Dermis microvascular lymphatic vessel endothelial cell (primary cell): ENCODE measurements at regions not wholly inside any gene's neighbourhood (a gene's known extent, or its start where the extent isn't known, plus 50 kb on each side); places are given as distances from the start of the nearest gene placed in this dataset.
"Not testable (repeated sequence)": the region's sequence is repeated elsewhere in the genome, so short reads cannot be mapped to it uniquely, and the experiment has no call there.

Source experiments
- DNase-seq, 2 donors: peaks; one replicate each; pipeline versions ENCODE4 v3.0.0 to v3.0.0-alpha.2; 2010; ENCODE audit warnings: low read depth in 2 of 2

DNA sequence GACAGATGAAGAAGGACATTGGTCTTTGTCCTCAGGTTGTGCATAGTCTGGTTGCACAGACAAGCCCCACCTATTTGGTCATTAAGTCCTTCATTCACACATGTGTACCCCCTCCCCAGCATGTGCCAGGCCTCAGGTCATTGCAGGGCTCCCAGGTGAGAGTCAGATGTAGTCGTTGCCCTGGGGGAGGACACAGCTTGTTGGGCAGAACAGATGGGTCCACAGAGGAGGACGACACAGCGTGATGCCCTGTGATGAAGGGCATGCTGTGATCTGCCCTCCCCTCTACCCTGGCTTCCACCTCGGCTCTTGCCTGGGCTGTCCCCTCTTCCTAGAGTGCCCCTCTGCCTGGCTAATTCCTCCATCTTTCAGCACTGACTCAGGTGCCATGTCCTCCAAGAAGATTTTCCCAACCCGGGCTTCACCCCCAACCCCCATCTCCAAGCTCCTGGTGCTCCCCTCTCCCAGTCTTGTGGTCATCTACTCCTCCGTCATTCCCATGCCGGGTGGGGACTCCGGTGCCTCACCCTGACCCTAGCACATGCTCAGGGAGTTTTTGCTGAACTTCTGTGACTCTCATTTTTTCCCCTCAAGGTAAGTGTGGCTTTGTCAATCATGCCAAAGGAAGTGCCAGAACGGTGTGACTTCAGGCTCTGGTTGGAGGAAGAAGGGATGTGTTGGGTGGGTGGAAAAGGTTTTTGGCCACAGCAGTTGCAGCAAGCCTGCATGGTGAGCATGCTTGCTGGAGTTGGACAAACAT, 220.5 kb downstream of the FOXD2 start:
- DNase-seq = no peak

DNA sequence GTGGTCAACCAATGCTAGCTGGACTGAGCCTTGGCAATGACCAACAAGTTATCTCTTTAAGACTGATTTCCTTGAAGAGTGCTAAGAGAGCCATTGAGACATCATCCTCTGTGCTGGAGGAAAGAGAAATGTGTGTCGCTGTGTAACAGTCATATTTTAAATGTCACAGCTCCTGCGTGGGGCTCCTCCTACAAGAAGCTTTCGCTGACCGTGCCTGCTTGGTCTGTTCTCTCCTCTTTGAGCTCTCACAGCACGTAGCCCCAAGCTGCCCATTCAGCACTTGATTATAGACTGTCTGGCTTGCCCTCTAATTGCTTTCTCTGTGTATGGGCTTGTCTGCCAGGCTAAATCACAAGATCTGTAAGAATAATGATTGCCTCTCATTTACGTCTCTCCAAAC, 221.3 kb downstream of the FOXD2 start:
- DNase-seq = no peak

GRCh38 chr1:47660622-47661021, 222.8 kb downstream of the FOXD2 start:
- no peak for DNase-seq

- no peak for DNase-seq
Observed at GRCh38 chr1:47661040-47661439, 223.2 kb downstream of the FOXD2 start.

GRCh38 chr1:47662068-47662467, 224.2 kb downstream of the FOXD2 start:
- DNase-seq = no peak

- DNase-seq = no peak
Observed at GRCh38 chr1:47663286-47663685, 225.4 kb downstream of the FOXD2 start.

DNA sequence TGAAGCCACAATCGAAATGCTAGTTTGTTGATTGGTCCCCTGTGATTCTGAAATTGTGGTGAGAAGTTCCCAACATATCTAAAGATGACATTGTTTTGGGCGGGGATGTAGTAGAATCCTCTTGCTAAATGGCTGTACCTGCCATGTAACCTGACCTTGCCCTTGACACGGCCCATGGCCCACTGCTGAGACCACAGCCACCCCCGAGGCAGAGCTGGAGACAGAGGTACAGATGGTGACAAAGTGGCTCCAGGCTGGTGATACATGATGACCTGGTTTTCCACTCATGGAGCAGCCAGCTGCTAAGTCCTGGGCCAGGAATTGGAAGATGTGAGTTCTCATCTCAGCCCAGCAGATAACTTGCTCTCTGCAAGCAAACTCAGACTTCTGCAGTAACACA, 226.5 kb downstream of the FOXD2 start:
- no peak for DNase-seq

- DNase-seq = not testable (repeated sequence)
Observed at GRCh38 chr1:47664896-47665295, 227.1 kb downstream of the FOXD2 start.

- no peak for DNase-seq
Observed at GRCh38 chr1:47669081-47669585, 231.3 kb downstream of the FOXD2 start.

GRCh38 chr1:47672622-47673021, 234.8 kb downstream of the FOXD2 start:
- DNase-seq = no peak

GRCh38 chr1:47674189-47674588, 236.3 kb downstream of the FOXD2 start:
- no peak for DNase-seq

- DNase-seq = no peak
Observed at GRCh38 chr1:47675047-47675675, 237.3 kb downstream of the FOXD2 start.

DNA sequence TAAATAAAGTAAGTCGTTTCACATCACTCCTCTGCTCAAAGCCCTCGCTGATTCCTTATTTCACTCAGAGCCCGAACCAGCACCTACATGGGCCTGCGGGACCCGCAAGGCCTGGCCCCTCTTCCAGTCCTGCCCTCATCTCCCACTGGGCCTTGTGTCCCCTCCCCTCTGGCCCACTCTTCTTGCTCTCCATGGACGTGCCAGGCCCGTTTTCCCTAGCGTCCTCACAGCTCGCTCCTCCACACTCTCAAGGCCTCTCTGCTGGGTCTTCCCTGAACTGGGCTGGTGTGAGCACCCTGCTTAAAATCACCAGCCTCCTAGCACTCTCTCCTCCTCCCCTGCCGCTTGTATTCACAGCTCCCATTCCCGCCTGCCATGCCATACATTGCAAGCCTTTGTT, 237.9 kb downstream of the FOXD2 start:
- DNase-seq = no peak

DNA sequence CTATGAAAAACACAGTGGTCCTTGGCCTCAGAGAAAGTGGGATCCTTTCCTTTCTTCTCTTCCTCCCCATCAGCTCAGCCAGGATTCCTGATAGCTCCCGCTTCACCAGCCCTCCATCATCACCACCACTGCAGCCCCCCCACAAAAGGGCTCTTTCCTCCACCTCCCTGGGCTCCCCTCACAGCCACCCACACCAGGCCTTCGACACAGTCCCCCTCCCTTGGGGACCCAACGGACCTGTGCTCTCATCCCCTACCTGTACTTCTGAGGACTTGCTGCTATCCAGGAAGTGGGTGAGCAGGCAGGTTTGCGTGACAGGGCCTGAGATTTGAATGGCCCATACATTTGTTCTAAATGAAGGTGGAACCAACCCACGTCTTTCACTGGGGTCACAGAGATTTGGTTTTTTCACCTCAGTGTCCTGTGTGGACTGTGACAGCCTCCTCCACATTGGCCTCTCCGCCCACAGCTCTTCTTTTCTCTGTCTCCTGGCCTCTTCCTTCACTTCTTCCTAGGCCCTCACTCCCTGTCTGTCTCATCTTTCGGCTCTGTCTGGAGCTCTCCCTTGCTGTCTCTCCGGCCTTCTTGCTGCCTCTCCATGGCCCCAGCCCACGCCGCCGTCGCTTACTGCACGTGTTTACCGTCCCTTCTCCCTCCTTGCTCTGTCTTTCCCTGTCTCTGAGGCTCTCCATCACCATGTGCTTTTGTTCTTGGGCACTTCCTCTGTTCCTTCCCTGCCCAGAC, 238.6 kb downstream of the FOXD2 start:
- no peak for DNase-seq

- no peak for DNase-seq
Observed at GRCh38 chr1:47677241-47677940, 239.5 kb downstream of the FOXD2 start.

- no peak for DNase-seq
Observed at GRCh38 chr1:47678464-47678980, 240.7 kb downstream of the FOXD2 start.

DNA sequence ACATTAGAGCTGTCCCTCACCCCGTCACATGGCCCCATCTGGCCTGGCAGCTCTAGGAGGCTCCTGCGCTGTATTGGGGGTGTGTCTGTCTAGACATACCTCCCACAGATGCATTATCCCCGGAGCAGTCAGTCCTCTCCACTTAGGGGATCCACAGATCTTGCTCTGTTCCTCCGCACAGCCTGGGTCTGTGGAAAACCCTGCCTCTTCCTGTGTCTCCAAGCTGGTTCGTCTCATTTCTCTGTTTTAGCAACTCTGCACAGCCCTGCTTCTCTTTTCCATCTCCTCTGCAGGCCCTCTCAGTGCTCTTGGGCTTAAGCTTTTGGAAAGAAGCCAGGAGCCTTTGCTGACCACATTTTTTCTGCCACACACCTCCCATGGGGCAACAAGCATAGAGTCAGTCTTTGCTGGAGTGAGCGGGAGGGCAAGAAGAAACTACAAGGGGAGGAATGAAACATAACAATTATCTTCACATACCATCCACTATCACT, 241.5 kb downstream of the FOXD2 start:
- no peak for DNase-seq

GRCh38 chr1:47679826-47680225, 242.0 kb downstream of the FOXD2 start:
- DNase-seq = no peak

DNA sequence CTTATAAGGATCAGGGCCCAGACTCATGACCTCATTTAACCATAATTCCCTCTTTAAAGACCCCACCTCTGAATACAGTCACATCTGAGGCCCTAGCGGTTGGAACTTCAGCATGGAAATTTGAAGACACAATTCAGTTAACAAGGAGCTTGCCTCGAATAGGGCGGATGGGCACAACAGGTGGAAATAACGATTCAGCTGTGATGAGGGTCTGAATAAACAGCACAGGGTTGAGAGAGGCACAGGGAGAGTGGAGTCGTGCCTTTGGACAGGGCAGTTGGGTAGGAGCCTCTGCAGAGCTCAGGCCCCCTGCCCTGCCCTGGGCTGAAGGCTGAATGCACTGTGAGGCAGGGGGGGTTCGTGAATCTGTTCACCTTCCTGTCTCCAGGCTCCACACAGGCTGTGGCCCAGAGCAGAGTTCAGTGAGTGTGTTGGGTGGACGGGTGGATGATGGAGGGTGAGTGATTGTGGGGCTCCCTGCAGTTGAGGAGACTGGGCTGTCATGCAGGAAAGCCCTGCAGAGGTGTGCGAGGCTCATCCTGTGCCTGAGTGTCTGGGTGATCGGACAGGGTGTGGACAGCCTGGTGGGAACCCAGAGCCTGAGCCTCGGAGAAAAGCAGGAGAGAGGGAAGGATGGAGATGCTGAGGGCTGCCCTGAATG, 243.1 kb downstream of the FOXD2 start:
- no peak for DNase-seq

DNA sequence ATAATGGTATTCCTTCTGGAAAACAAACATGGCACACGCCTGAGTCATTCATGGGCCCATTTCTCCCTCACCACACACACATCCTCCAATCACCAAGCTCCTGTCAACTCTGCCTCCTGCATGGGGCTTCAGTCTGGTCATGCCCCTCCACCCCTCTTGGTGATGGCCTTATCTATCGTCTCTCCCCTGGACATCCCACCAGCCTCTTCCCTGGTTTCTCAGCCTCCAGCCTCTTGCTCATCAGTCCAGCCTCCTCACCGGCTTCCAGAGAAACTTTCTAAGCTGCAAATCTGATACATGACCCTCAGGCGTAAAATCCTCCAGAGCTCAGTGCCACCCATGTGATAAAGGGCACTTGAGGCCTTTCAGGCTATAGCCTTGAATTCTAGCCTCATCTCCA, 243.9 kb downstream of the FOXD2 start:
- DNase-seq = no peak

DNA sequence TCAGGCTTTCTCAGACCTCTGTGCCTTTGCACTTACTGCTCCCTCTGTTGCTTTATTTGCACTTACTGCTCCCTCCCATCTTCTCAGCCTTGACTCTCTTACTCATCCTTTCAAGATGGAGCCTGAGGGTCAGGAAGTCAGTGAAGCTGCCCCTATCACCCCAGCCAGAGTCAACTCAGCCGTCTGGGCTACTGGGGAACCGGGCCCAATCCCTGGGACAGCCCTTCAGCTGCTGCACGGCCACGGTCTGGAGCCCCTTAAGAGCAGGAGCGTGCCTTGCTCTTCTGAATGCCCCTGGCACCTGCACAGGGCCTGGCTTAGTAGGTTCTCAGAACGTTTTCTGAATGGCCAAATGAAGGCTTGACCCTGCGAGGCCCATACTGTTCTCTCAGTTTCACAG, 244.4 kb downstream of the FOXD2 start:
- DNase-seq = no peak
